ENCODE measurements at regions not wholly inside any gene's neighbourhood (a gene's known extent, or its start where the extent isn't known, plus 50 kb on each side); places are given as distances from the start of the nearest gene placed in this dataset.
"Not testable (repeated sequence)": the region's sequence is repeated elsewhere in the genome, so short reads cannot be mapped to it uniquely, and the experiment has no call there.

DNA sequence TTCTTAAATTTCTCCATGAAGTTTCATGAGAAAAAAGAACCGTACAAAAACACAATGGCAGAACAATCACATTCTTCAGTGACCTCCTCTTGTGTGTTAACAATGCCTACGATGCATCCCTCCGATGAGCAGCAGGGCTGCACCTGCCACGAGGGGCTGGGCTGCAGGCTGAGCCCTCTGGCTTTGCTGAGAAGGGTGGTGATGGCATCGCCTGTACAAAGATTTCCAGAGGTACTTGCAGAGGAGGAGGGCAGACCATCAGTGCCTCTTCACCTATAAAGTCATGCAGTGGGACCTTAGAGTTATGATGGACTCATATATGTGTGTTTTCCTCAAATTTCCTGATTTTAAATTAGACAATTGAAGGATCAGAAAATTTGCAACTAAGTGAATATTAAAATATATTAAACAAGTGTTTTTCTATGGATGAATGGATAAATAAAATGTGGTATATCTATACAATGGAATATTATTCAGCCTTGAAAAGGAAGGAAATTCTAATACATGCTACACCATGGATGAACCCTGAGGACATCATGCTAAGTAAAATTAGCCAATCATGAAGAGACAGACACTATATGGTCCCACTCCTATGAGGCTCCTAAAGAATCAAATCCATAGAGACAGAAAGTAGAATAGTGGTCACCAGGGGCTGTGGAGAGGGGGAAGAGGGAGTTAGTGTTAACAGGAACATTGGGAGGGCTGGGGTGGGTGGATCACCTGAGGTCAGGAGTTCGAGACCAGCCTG is 489.3 kb downstream of the SIPA1L2 start:
- no peak for DNase-seq (ENCODE audit: low read depth, low spot score)

DNA sequence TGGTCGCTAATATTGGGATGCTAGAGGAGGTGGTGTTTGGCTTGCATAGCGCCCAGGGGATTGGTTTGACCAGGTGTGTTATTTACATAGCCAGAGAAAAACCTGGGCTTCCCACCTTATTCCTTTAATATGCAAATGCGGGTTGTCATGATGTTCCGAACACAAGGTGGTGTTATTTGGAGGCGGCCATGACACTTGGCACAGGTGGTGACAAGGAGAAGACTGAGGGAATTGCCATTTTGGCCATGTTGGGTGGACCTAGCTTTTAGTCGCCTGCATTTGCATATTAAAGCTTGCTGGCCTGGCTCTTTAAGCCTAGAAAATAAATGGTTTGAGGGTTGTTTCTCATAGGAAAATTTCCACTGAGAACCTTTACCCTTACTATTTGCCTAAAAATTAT is 490.5 kb downstream of the SIPA1L2 start:
- DNase-seq (ENCODE audit: low read depth, low spot score), result no peak

DNA sequence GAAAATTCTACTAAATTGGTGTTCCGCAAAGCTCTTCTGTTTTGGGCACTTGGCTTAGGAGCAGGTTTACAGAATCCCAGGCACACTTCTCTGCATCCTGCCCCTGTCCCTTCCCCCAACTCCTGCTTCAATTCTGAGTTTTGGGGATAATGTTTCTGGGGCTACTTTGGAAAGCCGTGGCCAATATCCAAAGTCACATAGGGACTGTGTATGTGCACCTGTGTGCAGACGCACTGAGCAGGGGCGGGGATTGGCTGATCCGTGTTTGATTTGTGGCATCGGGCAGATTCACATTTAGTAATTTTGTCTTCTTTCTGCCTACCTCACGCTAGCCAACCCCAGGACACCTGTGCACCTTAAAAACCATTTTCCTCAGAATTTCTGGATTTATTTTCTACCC is 491.9 kb downstream of the SIPA1L2 start:
- no peak for DNase-seq (ENCODE audit: low read depth, low spot score)

DNA sequence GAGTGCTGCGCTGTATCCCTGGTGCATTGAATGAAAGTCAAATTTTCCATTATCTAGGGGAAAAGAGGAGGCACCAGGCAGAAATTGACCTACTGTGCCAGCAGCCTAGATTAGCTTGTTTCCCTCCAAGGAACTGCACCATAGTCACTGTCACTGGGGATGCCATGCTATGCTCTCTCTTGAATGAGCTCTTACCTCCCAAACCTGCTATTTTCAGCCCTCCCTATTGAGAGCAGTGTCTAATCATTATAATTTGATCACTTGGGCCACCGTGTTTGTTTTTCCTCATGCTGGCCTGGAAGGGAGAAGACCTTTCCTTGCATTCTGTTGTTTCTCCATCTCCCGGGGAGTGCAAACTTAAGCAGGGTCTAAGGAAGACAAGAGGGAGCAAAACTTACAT is 492.9 kb downstream of the SIPA1L2 start:
- DNase-seq (ENCODE audit: low read depth, low spot score), result no peak

DNA sequence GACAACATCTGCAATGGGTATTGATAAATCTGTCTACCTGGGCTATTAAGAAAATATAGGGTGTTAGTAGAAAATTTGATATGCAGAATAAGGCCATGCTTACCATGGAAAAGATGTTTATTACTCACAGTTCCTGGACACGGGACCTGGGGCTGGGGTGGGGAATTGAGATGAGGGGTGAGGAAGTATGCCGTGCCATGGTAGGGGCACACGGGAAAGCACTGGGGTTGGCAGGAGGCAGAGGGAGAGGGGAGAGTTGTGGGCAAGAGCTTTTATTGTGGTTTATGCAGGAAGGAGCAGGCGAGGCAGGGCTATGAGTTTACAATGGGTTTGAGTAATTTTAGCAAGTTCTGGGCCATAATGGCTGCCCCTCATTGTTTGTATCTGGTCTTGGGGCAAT is 493.8 kb downstream of the SIPA1L2 start:
- DNase-seq (ENCODE audit: low read depth, low spot score), result no peak

DNA sequence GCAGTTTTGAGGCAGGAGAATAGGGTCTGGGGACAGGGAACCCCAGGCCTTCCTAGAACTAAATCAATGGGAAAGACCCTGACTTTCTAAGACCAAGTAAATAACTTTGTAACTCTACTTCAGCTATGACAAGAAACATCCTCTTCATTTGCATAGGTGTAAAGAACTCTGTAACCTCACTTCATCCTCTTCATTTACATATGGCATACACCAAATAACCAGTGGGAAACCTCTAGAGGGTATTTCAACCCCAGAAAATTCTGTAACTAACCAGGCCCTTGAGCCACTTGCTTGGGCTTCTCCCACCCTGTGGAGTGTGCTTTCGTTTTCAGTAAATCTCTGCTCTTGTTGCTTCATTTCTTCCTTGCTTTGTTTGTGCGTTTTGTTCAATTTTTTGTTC is 495.6 kb downstream of the SIPA1L2 start:
- DNase-seq (ENCODE audit: low read depth, low spot score), result no peak

DNA sequence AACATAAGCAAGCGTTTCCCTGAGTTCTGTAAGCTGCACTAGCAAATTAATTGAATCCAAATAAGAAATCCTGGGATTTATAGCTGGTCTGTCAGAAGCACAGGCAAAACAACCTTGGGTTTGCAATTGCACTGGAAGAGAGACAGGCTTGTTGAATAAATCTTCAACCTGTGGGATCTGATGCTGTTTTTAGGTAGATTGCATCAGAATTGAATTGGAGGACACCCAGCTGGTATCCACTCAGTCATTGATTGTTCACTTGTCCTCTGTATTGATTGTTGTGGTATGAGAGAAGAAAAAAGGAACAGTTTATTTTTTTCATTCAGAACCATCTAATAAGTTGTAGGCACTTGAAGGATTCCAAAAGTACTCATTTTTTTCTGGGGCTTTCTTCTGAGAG is 497.4 kb downstream of the SIPA1L2 start:
- no peak for DNase-seq (ENCODE audit: low read depth, low spot score)

DNA sequence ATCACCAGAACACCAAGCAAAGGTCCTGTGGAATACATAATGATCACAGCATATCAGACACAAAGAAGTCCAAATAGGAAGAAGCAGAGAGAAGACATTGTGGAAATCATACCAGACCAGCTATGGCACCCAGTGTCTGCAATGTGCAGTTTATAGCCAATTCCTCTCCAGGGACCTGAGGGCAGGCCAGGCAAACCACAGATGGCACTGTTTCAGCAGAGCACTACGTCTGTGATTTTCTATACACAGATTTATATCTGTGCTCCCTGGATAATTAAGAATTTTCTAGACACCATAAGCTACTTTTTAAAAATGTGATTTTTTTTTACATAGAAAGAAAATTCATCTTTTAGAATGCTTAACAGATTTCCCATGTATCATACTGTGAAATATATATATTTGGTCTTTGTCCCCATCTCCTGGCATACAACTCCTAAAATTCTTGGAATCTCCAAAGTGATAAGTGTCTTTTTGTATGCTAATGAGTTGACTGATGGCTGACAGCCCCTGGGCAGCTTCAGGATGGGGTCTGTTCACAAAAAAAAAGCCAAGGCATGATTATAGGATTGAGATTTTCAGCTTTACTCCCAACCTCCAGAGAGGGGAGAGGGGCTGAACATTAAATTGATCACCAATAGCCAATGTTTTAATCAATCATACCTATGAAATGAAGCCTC is 498.1 kb downstream of the SIPA1L2 start:
- no peak for DNase-seq (ENCODE audit: low read depth, low spot score)

DNA sequence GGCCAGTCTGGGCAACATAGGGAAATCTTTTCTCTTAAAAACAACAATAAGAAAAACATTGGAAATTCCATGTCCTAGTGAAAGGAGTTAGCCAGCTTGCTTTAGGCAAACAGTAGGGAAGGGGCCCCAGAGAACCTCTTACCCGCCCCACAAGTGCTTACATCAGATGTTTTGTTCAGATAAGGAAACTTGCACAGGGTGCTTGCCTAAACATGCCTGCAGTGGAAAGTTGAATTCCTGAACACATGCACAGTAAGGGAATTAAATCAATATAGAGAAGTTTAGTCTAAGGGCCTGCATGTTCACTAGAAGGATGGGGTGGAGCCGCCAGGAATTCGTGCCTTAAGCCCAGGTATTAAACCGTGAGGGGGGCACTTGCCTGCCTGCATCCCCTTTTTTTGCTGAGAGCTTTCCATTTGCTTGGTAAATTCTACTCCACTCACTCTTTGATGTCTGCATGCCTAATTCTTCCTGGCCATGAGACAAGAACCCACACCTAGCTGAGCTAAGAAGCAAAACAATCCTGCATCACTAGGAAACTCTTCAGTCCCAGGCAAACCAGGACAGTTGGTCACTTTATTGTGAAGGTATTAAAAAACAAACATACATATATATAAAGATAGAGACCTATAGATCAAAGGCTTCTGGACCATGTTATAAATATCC is 499.0 kb downstream of the SIPA1L2 start:
- no peak for DNase-seq (ENCODE audit: low read depth, low spot score)

DNA sequence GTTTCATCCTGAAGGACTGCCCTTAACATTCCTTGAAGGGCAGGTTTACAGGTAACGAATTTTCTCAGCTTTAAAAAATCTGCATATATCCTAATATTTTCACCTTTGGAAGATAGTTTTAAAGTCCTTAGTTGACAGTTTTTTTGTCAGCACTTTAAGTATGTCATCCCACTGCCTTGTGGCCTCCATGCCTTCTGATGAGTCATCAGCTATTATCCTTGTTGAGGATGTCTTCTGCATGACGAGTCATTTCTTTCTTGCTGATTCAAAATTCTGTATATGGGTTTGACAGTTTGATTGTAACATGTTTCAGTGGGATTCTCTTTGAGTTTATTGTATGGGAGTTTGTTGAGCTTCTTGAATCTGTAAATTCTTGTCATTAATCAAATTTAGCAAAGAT is 500.6 kb downstream of the DISC1 start:
- DNase-seq (ENCODE audit: low read depth, low spot score), result no peak

DNA sequence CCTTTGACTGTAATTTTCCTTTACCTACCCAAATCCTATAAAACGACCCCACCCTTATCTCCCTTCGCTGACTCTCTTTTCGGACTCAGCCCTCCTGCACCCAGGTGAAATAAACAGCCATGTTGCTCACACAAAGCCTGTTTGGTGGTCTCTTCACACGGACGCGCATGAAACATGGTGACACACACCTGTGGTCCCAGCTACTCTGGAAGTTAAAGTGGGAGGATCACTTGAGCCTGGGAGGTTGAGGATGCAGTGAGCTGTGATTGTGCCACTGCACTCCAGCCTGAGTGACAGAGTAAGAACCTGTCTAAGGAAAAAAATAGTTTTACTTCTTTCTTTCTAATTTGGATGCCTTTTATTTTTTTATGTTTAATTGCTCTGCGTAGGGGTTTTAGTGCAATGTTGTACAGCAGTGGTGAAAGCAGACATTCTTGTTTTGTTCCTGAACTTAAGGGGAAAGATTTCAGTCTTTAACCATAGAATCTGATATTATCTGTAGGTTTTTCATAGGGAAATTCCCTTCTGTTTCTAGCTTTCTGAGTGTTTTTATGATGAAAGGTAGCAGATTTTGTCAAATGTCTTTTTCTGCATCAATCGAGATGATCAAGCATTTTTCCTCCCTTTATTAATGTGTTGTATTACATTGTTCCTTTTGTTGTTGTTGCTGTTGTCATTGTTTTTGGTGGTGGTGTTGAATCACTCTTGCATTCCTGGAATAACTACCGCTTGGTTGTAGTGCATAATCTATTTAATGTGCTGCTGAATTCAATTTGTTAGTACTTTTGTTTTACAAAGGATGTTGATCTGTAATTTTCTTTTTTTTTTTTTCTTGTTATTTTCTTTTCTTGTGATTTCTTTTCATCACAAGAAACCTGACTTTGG is 497.4 kb downstream of the DISC1 start:
- DNase-seq (ENCODE audit: low read depth, low spot score), result no peak

DNA sequence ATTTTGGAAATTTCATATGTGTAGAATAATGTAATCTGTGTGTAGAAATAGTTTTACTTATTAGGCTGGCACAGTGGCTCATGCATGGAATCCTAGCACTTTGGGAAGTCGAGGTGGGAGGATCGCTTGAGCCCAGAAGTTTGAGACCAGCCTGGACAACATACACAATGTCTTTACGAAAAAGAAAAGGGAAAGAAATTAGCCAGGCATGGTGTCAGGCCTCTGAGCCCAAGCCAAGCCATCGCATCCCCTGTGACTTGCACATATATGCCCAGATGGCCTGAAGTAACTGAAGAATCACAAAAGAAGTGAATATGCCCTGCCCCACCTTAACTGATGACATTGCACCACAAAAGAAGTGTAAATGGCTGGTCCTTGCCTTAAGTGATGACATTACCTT is 491.3 kb downstream of the DISC1 start:
- not testable (repeated sequence) for DNase-seq (ENCODE audit: low read depth, low spot score)

DNA sequence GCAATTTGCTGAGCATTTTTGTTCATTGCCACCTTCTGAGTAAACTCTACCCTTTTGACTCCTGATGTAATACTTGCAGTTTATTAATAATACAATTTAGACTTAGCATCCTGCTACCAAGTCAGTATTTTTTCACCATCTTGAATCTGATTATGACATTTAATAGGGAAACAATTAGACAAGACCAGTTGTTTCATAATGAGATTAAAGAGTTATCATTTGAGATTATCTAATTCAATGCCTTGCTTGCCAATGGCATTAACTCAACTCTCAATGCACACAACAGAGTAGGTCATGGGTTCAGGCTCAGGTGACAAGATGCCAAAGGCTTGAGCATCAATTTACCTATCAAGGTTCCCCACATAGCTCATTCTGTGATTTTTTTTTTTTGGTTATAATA is 488.4 kb downstream of the DISC1 start:
- DNase-seq (ENCODE audit: low read depth, low spot score), result no peak

DNA sequence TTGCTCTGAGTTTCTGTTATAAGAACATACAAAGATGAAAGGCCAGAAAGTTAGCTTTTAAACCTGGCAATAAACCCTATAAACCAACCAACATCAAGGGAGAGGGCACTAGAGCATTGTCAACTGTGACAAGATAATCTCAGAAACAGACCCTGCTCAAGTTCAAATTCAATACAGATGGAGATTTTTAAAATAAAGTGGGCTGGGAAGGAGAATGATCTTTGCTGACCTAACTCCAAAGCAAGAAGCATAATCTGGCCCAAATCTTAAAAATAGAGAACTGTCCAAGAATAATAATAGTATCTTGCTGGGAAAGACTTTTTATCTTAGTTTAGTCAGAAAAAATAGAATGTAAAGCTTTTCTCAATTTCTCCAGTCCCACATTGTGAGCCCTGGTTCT is 485.5 kb downstream of the DISC1 start:
- DNase-seq (ENCODE audit: low read depth, low spot score), result no peak

DNA sequence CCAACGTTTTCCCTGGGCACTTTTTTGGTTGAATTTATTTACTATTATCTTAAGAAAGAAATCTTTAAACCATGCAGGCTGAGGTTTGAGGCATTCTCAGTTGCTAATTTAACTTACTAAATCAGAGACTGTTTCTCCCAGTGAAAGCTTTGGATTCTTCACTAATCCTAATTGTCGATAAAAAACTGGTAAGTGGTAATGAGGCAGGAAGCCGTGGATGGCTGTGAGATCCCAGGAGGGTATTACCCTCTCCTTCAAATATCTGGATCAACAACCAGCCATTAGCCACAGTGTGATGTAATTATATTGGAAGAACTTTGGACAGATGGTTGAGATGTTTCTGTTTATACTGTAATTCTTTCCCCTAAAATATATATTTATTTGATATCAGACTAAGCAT is 485.0 kb downstream of the DISC1 start:
- no peak for DNase-seq (ENCODE audit: low read depth, low spot score)

DNA sequence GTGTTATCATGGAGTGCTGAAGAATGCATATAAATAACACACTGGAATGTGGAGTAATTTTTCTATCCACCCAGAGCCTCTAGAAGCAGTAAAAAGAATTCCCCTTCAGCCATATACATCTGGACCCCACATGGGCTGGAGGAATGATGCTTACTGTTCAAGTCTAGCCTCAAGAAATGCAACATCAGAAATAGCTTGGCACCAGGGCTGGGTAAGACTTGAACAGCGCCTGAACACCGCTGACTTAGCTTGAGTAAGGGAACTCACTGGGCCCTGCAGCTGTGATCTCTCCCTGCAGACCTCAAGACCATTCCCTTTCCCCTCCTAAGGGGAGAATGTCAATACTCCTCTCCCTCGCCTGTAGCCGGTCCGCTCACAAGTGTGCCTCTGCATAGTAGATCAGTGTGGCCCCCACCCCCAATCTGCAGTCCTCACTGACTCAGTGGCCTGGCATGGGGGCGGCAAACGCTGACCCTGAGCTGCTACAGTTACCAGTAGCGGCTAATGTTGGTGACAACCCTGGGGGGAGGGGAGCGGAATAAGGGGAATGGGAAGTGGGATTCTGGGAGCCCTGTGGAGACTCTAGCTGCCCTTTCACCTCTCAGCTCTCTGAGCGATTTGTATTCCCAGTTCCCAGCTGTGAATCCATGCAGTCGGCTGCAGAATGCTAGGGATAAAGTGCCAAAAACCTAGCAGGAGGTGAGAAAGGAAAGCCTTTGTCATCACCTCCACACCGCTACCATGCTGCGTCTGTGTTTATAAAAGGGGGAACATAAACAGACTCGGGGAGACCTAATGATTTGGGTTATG is 483.9 kb downstream of the DISC1 start:
- peak; percentile 94 for DNase-seq (ENCODE audit: low read depth, low spot score)

DNA sequence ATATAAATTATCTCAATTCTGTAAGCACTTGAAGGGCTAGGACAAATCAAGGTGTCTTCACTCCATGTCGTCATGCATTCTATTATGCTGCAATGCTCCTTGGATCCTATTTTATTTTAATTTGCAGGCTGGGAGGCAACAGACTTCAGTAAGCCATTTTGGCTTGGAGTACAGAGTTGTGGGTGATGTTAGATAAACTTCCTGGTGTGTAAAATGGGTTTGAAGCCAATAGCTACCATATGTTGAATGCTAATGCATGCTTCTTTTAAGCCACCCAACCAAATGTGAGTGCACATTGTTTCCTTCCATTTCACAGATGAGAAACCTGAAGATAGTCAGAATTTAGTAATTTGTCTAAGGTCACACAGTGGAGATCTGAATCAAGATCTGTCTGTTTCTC is 482.8 kb downstream of the DISC1 start:
- DNase-seq (ENCODE audit: low read depth, low spot score), result no peak

DNA sequence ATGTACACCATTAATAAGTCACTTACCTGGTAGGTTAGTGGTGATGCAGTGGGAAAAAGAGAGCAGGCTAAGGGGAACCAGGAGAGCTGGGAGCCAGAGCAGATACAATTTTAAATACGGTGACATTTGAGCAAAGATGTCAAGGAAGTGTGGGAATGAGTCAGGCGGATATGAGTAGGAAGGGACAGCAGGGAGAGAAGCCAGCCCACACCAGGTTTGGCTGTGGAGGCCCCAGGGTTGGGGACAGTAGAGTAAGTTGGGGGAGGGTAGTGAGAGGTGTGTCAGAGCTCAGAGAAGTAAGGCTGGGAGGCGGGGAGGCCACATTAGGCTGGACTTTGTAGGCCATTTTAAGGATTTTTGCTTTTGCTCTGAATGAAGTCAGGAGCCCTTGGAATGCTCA is 482.0 kb downstream of the DISC1 start:
- DNase-seq (ENCODE audit: low read depth, low spot score), result no peak

DNA sequence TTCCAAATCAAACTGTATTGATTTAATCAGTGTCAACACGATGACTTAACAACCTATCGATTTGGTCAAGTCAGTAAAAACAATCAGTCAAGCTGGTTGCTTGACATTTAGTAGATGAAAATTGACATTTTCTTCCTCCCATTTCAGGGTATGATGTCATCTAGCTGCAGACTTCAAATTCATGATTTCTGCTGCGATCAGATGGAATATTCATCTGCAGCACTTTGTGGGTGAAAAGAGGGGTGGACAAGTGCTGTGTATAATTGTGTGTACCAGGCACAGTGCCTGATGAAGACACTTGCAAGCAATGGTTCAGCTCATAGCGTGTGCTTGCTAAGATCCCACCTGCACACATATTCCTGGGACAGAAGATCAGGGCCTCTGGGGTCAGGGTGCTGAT is 479.8 kb downstream of the DISC1 start:
- no peak for DNase-seq (ENCODE audit: low read depth, low spot score)

DNA sequence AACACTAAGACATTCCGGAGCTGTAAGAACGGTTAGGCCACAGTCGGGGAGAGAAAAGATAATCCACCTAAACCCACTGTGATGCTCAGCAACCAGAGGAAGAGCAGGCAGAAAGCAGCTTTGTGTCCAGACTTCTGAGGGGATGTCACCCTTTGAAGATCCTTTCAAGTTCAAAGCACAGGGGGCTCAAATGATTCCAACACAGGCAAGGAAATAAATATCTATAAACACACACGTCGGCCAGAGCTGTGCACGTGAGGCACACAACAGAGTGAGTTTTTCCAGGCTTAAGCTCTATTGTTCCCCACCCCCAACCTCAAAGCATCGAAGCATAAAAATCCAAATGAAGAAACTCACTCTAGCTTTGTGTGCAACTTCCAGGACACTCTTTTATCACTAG is 479.0 kb downstream of the DISC1 start:
- no peak for DNase-seq (ENCODE audit: low read depth, low spot score)

DNA sequence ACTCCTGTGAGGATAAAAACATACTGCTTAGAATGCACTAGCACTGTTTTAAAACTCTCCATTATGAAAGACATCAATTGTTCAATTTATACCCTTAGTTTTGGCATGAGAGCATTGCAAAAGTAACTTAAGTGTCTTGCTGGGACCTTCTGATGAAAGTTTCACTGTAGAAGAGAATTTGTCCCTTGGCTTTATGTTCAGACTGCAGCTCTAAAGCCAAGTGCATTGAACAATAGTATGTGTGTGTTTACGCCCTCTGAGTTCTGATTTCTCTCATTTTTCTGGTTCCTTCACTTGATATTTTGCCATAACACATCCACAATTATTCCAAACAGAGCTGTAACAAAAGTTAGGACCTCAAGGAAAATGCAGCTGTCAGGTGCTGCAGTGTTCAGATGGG is 474.6 kb downstream of the DISC1 start:
- no peak for DNase-seq (ENCODE audit: low read depth, low spot score)
